Activated gamma-delta T cell treated with Interleukin-2 at 50 U/mL for 16 hours (primary cell): ENCODE measurements at regions not wholly inside any gene's neighbourhood (a gene's known extent, or its start where the extent isn't known, plus 50 kb on each side); places are given as distances from the start of the nearest gene placed in this dataset.
"Not testable (repeated sequence)": the region's sequence is repeated elsewhere in the genome, so short reads cannot be mapped to it uniquely, and the experiment has no call there.

ENCODE experiments used
- DNase-seq: peaks from one replicate; pipeline ENCODE4 v3.0.0-alpha.2; 2020

- no peak for DNase-seq
Observed at GRCh38 chr3:86793786-86794185, 197.2 kb downstream of the VGLL3 start.

GRCh38 chr3:86792316-86792715 is 198.6 kb downstream of the VGLL3 start:
- no peak for DNase-seq

- DNase-seq: no peak
Observed at GRCh38 chr3:86790884-86791549, 199.9 kb downstream of the VGLL3 start.

- DNase-seq: no peak
Observed at GRCh38 chr3:86788371-86788770, 202.6 kb downstream of the VGLL3 start.

- no peak for DNase-seq
Observed at GRCh38 chr3:86787091-86787490, 203.9 kb downstream of the VGLL3 start.

- DNase-seq: no peak
Observed at GRCh38 chr3:86785386-86785785, 205.6 kb downstream of the VGLL3 start.

- no peak for DNase-seq
Observed at GRCh38 chr3:86782866-86783265, 208.1 kb downstream of the VGLL3 start.

- DNase-seq: no peak
Observed at GRCh38 chr3:86782286-86782685, 208.7 kb downstream of the VGLL3 start.

- no peak for DNase-seq
Observed at GRCh38 chr3:86774082-86774691, 216.8 kb downstream of the VGLL3 start.

- DNase-seq: no peak
Observed at GRCh38 chr3:86772699-86773098, 218.2 kb downstream of the VGLL3 start.

GRCh38 chr3:86771741-86772512 is 219.0 kb downstream of the VGLL3 start:
- DNase-seq: no peak

GRCh38 chr3:86766331-86766730 is 224.6 kb downstream of the VGLL3 start:
- DNase-seq: no peak

GRCh38 chr3:86757322-86758179 is 233.4 kb downstream of the VGLL3 start:
- DNase-seq: not testable (repeated sequence)

- DNase-seq: no peak
Observed at GRCh38 chr3:86748015-86748414, 242.9 kb downstream of the VGLL3 start.

- DNase-seq: no peak
Observed at GRCh38 chr3:86744051-86744450, 246.9 kb downstream of the VGLL3 start.

- no peak for DNase-seq
Observed at GRCh38 chr3:86743233-86743632, 247.7 kb downstream of the VGLL3 start.

- DNase-seq: no peak
Observed at GRCh38 chr3:86740751-86741150, 250.2 kb downstream of the VGLL3 start.

GRCh38 chr3:86739244-86739643 is 251.7 kb downstream of the VGLL3 start:
- no peak for DNase-seq

- no peak for DNase-seq
Observed at GRCh38 chr3:86738684-86739083, 252.3 kb downstream of the VGLL3 start.

GRCh38 chr3:86737517-86737916 is 253.4 kb downstream of the VGLL3 start:
- DNase-seq: no peak

- DNase-seq: no peak
Observed at GRCh38 chr3:86733257-86733656, 257.7 kb downstream of the VGLL3 start.

- no peak for DNase-seq
Observed at GRCh38 chr3:86731501-86731901, 259.4 kb downstream of the VGLL3 start.

- no peak for DNase-seq
Observed at GRCh38 chr3:86723433-86723832, 267.5 kb downstream of the VGLL3 start.
